Dermis microvascular lymphatic vessel endothelial cell (primary cell): ENCODE measurements at regions not wholly inside any gene's neighbourhood (a gene's known extent, or its start where the extent isn't known, plus 50 kb on each side); places are given as distances from the start of the nearest gene placed in this dataset.
"Not testable (repeated sequence)": the region's sequence is repeated elsewhere in the genome, so short reads cannot be mapped to it uniquely, and the experiment has no call there.

Source experiments
- DNase-seq, 2 donors: peaks; one replicate each; pipeline versions ENCODE4 v3.0.0 to v3.0.0-alpha.2; 2010; ENCODE audit warnings: low read depth in 2 of 2

DNA sequence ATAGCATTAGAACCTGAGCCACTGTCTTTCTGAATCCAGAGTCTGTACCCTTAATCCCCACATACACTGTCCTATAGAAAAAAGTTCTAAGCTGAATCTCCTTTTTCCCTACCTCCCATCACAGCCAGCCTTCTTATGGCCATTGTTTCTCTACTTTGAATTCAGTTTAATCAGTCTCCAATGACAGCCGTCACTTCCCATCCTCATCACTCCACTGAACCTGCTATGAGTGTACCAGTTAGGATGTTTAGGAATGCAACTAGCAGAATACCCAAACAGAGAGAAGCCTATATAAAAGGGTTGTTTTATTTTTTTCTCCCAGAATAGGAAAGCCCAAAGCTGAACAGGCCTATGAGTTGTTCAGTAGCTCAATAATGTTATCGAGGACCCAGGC is 220.4 kb upstream of the NREP start:
- no peak for DNase-seq

DNA sequence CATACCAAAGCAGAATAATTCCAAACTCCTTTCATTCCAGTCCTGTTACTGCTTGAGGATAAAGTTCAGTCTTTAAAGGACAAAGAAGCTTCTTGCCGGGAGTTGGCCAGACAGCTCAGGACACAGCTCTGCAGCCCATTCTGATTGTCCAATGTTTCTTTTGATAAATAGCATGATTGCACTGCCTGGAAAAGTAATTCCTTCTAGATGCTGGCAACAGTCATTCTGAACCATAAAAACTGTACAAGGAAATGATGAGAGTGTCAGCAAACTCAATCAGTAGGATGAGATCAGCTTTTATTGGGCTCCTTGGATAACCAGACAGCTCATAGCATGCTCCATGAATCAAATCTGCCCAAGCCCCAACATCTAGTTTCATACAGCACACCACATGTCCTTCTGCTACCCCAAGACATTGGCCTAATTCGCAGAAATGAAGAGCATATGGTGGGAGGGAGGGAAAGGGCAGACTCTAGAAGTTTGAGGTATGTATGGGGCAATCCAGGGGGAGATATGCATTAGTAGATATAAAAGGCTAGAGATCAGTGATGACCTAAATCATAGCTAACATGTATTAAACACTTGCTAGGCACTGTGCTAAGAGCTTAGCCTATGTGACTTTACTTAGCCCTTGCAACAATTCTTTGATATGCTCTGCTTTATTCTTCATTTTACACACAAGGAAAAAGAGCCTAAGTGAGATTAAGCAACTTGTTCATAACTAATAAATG is 219.9 kb upstream of the NREP start:
- no peak for DNase-seq

DNA sequence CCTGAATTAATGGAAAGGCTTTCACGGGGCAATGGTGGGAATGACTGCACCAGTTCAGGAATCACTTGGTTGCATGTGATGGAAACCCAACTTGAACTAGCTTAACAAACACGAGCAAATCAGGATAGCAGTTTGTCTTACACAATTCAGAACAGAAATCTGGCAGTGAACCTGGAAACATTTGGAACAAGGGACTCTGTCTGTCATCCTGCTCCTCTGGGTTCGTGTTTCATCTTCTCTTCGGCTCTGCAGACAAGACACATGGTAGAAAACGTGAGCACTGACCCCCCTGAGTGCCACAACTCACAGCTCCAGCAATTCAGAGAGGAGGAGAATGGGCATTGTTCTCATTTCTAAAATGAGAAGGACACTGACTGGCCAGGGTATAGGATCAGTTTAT is 218.1 kb upstream of the NREP start:
- DNase-seq, result no peak

DNA sequence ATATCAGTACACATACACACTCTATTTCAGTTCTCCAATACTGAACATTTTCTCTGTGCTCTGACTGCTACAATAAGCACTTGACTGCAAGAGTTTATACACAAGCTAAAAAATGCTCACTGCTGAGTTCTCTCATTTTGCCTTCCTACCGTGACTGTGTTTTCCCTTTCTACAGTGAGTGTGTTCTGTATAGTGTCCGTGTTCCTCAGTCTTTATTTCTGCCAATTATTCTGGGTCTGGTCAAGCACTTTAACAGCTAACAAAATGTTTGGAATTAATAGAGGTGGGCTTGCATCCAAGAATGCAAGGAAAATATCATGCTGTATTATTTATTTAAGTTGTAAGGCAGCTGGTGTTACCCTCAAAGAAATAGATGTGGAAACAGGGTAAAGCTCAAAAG is 217.0 kb upstream of the NREP start:
- no peak for DNase-seq

DNA sequence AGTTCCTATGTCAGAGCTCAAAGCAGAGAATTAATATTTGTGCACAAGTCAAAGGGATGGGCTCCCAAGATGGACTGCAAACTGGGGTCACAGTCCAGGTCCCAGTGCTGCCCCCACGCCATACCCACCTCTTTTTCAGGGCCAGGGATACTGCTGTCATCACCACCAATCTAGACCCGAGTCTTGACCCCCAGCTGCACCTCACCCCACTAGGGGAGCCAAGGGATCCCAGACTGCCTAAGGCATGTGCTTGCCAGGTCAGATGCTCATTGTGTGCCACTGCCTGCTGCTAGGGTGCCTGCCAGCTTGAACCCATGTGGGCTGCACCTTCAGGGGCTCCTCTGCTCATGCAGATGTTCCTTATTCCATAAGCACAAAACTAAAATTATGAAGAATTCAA is 215.6 kb upstream of the NREP start:
- no peak for DNase-seq

DNA sequence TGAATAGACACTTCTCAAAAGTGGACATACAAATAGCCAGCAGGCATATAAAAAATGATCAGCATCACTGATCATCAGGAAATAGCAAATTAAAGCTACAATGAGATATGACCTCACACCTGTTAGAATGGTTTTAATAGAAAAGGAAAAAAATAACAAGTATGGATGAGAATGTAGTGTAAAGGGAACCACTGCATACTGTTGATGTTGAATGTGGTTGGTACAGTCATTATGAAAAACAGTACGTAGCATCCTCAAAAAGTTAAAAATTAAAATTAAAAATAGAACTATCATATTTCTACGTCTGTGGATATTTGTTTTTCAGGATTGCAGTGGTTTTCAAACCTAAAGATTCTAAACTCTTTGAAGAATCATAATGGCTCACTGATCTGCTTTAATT is 215.1 kb upstream of the NREP start:
- DNase-seq, result no peak

DNA sequence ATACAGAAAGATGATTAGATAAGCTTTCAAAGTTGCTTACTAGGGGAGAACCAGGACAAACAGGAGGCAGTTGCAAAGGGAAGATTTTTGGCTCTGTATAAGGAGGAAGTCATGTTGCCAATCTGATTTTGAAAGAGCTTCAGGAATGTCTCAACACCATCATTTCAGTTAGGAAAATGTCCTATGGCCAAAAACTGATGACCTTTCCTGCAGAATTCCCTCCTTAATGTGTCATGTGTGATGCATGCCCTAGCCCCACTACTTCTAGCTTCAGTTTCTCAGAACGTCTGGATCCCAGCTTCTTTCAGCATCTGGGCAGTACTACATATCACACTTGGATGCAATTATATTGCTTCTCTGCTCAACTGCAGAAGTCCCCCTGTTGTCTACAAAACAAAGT is 211.5 kb upstream of the NREP start:
- DNase-seq, result no peak

DNA sequence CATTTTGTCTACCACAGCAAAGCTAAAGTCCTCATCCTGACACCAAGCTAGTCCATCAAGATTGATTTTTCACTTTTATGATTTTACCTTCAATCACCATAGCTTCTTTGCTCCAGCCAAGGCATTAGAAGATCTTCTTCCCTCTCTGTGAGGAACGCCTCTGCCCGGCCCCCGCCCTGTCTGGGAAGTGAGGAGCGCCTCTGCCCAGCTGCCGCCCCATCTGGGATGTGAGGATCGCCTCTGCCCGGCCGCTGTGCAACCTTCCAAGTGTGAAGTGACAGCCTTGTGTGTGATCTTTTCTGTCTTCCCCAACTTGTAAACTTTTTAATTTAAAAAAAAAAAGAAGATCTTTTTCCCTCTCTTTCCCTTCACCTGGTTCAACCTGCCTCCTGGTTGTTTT is 210.5 kb upstream of the NREP start:
- DNase-seq, result no peak

DNA sequence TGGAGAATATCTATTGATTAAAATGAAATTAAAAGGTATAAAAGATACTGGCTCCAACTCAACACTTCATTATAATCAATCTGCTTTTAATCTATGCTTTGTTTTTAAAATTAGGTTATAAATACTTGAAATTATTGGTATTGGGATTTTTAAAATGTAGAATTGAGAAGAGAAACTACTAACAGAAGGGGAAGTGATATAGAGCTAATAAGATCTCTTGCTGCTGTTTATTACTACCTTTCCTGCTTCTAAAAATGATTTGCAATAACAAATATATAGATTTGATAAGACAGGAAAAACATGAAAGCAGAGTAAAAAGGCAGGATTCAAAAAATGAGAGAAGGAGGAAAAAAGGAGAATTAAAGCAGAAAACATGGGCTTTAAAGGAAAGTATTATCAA is 209.3 kb upstream of the NREP start:
- DNase-seq, result no peak

DNA sequence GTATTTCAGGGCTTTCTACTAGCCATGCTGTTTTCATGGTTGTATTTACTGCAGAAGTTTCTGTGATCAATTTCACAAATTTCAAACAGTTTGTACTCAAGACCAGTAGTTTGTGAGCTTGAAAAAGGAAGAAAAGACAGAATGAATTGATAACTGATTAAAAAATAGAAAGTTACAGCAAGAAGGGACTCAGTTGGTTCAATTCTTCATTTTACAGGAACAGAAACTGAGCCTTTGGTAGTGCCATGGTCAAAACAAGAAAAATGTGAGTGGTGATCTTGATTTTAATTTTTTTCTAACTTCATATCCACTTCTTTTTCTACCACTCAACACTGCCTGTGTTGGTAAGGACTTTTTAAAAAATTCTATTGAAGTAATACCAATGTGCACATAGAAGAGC is 206.6 kb upstream of the NREP start:
- no peak for DNase-seq

DNA sequence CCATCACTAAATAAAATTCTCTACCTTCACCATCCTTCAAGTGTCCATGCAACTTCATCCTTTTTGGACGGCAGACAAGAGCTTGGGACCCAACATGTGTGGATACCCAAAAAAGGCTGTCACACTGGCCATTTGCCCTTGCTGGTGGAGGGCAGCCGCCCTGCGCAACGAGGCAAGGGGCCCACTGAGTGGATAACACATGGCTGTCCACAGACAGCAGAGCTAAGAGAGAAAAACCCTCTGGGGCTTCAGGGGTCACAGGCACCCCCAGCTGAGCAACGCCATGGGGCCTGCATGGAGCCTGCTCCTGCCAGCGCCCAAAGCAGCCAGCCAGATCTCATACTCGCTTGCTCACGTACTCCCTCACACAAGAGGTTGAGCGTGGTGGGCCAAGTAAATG is 205.9 kb upstream of the NREP start:
- no peak for DNase-seq

DNA sequence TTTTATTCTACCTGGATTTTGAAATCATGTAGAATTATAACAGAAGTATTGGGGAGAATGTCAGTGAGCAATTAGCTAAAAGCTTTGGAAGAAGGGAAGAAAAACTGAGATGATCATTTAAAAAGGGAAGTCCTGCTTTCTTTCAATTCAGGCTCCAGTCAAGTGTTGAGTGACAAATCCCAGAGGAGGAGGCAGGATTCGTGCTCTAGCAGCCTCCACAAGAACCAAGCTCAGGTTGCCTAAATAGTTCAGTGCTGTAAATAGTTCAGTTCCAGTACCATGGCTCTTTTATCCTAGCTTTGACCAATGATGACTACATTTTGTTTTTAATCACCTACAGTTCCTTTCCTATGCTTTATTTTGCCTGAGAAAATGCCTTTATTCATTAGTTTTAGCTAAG is 204.9 kb upstream of the NREP start:
- no peak for DNase-seq

DNA sequence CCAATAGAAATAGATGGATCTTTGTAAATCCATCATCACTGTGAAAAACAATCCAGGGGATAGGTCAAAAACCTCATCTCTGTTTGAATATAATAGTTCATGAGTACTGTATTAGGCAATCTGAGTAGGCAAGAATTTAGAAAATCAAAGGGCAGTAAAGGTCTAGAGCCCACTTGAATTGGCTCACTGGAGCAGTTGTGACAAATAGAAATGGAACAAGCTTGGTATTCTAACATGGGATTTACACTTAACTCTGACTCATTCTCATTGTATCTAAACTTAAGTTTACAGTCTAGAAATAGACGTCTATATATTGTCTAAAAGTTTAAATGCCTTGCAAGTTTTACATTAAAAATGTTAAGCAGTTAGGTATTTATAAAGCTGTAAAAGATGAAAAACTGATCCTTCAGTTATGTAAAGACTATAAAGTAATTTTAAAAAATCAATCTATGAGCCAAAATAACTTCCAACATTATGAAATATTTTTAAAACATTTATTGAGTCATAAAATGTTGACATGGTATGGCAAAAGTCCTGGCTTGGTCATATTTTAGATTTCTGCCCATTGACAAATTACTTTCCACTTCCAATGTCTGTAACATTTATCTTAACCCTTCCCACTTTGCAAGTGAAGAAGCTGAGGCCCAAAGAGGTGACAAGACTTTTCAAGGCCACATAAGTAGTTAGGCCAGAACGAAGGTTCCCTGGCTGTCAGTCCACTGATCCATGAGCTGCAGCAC is 203.7 kb upstream of the NREP start:
- no peak for DNase-seq

DNA sequence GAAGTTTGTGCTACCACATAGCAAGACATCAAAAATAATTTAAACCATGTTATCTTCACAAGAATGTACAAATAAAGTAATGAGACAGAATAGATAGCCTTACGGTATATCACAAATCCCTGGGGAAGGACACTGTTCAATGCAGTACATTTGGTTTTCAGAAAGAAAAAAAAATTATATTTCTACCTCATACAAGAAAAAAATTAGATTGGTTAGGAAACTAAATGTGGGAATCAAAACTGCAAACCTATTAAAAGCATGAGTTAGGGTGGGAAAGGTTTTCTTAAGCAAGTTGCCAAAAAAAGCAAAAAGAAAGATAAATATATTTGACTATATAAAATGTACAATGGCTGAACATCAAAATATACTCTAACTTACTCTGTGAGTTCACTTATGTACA is 201.9 kb upstream of the NREP start:
- DNase-seq, result no peak

DNA sequence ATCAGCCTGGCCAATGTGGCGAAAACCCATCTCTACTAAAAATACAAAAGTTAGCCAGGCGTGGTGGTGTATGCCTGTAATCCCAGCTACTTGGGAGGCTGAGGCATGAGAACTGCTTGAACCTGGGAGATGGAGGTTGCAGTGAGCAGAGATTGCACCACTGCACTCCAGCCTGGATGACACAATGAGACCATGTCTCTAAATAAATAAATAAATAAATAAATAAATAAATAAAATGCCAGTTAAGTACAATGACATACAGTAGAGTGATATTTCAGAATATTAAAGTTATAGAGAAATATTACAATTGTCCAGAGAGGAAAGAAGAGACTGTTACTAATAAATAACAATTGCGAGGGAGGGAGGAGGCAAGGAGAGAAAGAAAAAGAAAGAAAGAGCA is 199.8 kb upstream of the NREP start:
- DNase-seq, result not testable (repeated sequence)

DNA sequence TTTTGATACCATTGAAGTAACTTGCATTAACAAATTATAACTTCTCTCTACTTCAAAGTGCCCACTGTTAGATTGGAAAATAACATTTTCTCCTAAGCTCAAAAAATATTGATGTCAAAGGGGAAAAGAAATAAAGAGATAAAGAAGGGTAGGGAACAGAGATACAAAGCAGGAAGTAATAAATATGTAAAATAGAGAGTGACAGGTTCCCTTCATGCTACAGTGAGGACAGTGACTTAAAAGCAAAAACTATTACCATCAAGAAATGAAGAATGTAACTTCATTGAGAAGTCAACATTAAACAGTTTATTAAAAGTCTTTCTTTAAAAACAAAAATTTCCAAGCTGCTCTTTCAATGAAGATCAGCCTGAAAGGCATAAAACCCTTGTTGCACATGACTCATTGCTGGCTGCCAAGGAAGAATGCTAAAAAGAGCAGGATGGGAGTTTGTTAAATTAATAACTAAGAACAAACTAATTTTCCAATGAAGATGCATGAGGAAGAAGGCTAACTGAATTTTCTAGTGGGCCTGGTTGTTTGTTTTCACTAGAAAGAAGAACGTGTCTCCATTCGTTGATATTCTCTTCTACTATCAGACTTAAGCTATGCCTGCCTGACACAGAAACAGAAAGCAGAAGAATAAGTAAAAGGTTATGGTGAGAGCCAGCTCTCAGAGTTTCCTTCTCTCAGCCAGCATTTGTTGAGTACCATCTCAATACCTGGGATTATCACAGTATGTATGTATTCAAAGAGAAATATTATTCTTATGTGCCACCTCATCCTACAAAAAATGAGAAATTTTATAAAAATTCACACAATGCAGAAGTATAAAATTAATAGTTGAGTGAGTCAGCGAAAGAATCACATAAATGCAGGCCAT is 197.8 kb upstream of the NREP start:
- DNase-seq, result no peak

DNA sequence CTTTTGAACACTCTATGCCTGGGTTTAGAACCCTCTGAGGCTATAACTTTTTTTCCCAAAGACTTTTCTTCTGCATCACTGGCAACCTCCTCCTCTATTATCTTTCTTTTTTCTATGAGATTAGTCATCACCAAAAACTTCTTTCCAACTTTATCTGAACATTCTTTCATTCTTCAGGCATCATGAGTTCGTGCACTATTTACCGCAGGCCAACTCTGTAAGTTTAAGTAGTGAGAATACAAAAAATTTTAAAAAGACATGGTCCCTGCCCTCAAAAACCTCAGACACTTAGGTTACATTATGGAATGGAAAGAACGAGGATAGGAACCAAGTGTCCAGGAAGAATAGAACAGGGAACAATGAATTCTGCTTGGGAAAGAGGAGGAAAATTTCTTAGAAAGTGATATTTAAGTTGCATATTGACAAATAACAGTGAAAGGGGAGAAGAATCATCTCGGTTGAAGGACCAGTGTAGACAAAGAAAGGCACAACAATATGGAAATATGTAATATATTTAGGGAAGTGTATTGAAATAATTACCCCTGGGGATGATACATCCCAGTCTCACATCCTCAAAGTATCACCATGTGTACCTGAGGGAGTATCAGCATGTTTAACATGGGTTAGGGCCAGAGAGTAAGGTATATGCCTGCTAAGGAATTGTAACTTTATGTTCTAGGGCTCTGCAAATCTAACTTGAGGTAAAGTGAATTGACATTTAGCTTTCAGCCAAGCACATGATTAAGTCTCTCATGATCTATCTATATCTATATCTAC is 196.5 kb upstream of the NREP start:
- DNase-seq, result no peak

DNA sequence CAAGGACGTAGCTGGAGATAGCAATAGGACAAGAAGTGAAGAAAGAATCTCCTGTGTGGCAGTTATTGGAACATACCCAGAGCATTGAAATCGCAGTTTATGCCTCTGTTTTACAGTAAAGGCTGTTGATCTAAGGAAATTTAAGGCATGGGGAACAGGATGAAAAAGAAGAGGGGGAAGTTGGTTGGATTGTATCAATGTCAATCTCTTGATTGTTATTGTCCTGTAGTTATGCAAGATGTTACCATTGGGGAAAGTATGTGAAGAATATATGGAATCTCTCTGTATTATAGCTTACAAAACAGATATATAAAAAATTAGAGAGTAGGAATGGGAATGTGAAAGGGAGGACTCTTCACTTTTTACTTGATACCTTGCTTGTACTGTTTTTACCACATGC is 195.6 kb upstream of the NREP start:
- DNase-seq, result no peak

DNA sequence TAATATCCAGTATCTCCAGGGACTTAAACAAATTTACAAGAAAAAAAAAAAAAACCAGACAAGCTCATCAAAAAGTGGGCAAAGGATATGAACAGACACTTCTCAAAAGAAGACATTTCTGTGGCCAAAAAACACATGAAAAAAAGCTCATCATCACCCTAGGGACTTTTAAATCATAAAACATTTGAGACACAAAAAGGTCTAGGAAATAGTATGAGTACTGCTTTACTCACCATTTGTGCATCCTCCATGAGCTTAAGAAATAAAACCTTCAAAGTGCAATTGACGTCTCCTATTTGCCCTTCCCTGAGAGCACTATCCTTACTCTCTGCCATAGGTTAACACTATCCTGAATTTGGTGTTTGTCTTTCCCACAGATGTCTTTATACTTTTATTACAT is 193.7 kb upstream of the NREP start:
- DNase-seq, result no peak

DNA sequence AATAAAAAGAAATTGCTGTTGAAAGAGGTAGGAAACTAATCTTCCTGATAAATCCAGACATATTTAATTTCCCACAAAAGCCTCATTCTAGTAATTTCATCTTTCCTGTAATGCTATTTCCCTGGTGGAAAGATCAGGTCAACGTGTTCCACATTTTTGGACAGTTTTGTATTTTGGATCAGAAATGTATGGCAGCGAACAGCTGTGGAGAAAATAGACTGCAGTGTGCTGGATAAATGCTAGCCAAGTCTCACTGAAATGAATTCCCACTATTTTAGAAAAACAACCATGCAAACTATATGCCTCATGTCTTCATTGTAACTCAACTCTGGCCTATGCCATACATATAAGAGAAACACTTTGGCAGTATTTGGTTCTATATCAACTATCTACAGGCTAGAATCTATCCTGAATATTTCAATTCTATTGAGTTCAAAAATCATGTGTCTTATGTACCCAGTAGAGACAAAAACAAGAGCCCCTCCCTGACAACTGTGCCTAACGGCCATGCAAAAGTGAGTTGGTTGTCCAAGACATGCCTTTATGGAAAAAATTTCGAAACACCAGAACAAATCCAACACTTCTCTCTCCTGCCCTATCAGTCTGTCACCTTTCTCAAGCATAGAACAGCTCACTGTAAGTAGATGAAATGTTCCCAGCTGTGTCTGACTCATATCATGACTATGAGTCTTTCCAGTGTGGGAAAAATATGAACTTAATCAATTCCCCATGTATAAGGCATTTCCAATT is 191.3 kb upstream of the NREP start:
- no peak for DNase-seq

DNA sequence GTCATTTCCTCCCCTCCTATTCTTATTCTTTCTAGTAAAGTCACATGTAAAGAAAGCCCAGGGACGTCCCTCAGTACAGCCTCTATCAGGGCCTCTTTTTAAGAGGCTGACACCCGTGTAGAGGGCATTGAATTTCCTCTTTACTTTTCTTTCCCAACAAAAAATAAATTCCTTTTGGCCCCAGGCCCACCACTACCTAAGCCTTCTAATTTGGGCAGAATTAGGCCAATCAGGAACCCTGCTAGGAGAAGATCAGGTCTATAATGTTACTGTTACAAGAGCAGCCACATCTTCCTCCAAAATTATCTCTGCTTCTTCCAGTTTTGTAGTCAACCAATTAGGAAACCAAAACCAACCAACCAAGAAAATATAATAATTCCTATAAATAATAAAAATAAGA is 189.6 kb upstream of the NREP start:
- no peak for DNase-seq
